Fibroblast of pulmonary artery (primary cell): ENCODE measurements at regions not wholly inside any gene's neighbourhood (a gene's known extent, or its start where the extent isn't known, plus 50 kb on each side); places are given as distances from the start of the nearest gene placed in this dataset.
"Not testable (repeated sequence)": the region's sequence is repeated elsewhere in the genome, so short reads cannot be mapped to it uniquely, and the experiment has no call there.

Experiments
- DNase-seq: peaks from one replicate; pipeline ENCODE4 v3.0.0-alpha.2; 2010; ENCODE audit warnings: low read depth
- H3K4me3 ChIP-seq: replicated peaks from 2 replicates; pipeline ENCODE4 v1.5.1; 2011; ENCODE audit warnings: low read depth, mild to moderate bottlenecking, control low read depth, low read length, moderate library complexity
- CTCF ChIP-seq: IDR thresholded peaks from 2 replicates; pipeline ENCODE4 v1.5.1; 2011; ENCODE audit warnings: mild to moderate bottlenecking, control low read depth, low read length, inconsistent platforms; ENCODE audit errors: missing control alignments

DNA sequence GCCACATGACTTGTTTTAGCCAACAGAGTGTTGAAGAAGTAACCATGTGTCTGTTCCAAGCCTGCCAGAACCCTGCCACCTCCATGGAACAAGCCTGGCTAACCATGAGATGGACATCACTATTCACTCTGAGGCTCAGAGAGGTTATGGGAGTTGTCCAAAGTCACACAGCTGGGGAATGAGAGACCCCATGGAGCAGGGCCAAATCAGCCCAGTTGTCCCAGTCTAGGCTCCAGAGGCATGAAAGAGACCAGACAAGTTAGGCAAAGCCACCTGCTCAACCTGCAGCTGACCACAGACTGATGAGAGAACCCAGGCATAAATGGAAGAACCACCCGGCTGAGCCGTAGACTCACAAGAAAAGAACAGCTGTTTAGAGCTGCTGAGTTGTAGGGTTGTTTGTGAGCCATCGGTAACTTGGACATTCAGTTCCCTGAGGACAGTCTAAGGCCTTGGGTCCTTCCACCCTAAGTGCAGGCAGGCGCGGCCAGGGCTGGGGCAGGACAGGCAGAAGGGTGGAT lies 74.7 kb upstream of the PHF21B start:
- no peak overlapping the region for H3K4me3 ChIP-seq
- no peak for TF ChIP-seq CTCF
- DNase-seq, result no peak

- no peak overlapping the region for H3K4me3 ChIP-seq
- no peak for TF ChIP-seq CTCF
- DNase-seq, result no peak
Observed at GRCh38 chr22:45087802-45088201, 75.9 kb upstream of the NUP50 start.

DNA sequence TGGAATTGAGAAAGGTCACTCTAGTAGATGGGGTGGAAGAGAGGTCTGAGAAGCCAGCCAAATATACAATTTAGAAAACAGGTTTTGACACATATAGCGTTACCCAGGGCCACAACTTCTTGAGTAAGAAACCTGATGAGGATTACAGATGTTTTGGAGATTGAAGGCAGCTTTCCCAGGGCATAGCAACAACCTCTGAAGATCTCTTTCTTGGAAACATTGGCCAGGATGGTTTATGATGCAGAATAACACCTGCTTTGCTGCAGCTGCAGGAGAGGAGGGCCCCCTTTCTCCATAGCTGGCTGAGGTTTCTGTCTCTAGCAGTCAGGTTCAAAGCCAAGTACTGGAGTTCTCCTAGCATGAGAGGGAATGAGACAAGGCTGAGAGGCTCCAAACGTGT lies 75.1 kb upstream of the NUP50 start:
- no peak for TF ChIP-seq CTCF
- DNase-seq, result no peak
- H3K4me3 ChIP-seq, result no peak overlapping the region

DNA sequence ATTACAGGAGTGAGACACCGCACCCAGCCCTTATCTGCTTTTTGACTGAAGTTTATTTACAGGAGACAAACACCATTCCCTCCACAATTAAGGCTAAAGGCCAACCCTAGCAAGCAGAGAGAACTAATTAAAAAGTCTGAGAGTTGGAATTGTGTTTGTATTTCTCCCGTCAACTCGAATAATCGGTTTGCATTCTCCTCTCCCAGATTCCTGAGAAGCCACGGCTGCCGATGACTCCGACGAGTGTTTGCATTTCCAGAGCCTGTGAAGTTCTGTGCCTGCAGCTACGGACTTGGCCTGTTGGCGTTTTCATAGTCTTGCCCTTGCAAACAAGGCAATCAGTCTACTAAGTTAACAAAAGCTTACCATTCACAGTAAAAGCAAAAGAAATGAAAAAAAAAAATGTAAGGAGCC lies 73.2 kb upstream of the NUP50 start:
- TF ChIP-seq CTCF, result no peak
- DNase-seq, result no peak

DNA sequence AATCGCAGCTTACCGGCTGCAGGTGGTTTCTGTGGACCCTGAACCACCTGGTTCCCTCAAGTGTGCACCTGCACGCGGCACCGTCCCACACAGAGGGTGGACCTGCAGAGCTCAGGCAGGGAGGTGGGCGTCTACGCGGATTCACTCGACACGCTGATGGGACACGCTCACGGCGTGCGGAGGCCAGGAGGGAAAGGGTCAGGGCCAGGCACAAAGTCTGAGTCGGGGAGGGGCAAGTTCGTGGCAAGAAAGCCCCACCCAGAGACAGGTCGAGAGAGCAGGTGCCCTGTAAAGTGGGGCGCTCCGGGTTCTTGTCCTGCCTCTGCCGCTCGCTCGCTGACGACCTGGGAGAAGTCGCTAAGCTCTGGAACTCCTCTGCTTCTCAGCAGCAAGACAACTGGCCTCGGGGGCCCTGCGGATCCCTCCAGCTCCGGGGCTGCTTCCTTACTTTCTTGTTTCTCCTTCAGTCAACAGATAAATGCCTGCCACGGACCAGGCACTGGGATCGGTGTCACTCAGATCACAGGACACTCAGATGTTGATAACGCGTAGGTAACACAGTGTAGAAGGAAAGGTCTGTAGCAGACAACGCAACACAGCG lies 72.4 kb upstream of the NUP50 start:
- no peak overlapping the region for H3K4me3 ChIP-seq
- no peak for TF ChIP-seq CTCF
- no peak for DNase-seq

More for the DNA sequence above, 73.2 kb upstream of the NUP50 start:
- no peak overlapping the region for H3K4me3 ChIP-seq

DNA sequence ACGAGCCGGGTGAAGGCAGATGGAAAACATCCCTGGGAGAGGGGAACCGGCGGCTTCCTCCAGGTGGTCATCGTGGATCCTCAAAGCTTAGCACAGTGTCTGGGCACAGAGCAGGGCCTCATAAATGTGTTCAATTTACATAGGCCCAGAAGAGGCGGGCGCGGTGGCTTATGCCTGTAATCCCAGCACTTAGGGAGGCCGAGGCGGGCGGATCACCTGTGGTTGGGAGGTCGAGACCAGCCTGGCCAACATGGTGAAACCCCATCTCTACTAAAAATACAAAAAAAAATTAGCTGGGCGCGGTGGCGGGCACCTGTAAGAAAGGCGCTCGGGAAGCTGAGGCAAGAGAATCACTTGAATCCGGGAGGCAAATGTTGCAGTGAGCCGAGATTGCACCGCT lies 71.8 kb upstream of the NUP50 start:
- not testable (repeated sequence) for DNase-seq, H3K4me3 ChIP-seq

DNA sequence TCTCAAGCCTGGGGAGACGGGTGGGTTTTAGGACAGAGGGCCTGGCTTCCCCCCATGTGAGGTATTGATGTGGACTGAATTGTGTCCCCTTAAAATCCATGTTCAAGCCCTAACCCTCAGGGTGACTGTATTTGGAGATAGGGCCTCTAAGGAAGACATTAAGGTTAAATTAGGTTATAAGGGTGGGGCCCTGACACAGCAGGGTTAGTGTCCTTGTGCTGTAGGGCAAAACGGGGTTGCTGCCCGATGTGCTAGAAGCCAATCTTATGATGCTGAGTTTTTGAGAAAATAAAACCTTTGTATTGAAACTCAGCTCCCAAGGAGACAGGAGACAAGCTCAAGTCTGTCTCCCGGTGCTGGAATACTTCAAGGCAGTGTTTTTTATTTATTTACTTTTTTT lies 71.1 kb upstream of the NUP50 start:
- no peak for TF ChIP-seq CTCF
- no peak overlapping the region for H3K4me3 ChIP-seq
- DNase-seq, result no peak
